Astrocyte (in vitro differentiated cells and primary cell): ENCODE measurements at regions not wholly inside any gene's neighbourhood (a gene's known extent, or its start where the extent isn't known, plus 50 kb on each side); places are given as distances from the start of the nearest gene placed in this dataset.

ENCODE experiments used
- DNase-seq: peaks from one replicate; pipeline ENCODE4 v3.0.0-alpha.2; 2010; ENCODE audit warnings: low read depth
- FAIRE-seq: peaks from 2 replicates; lab custom pipeline; 2011; peaks lifted over from hg19 to GRCh38; lab: Jason Lieb, UNC
- H2AFZ ChIP-seq: 2 replicates; pipeline ENCODE4 v1.6.0; 2012; ENCODE audit warnings: low read depth, low read length, inconsistent platforms
- H3K27ac ChIP-seq: 2 replicates; pipeline ENCODE4 v1.5.1; 2011; ENCODE audit warnings: low read depth, low read length, inconsistent platforms
- H3K27me3 ChIP-seq: 2 replicates; pipeline ENCODE4 v1.6.0; 2011; ENCODE audit warnings: low read length, inconsistent platforms; ENCODE audit not compliant: insufficient read depth
- H3K36me3 ChIP-seq: 2 replicates; pipeline ENCODE4 v1.5.1; 2011; ENCODE audit warnings: low read length, inconsistent platforms; ENCODE audit not compliant: insufficient read depth
- H3K4me1 ChIP-seq: 2 replicates; pipeline ENCODE4 v1.5.1; 2011; ENCODE audit warnings: low read length, inconsistent platforms; ENCODE audit not compliant: insufficient read depth
- H3K4me2 ChIP-seq: 2 replicates; pipeline ENCODE4 v1.6.0; 2012; ENCODE audit warnings: low read length, inconsistent platforms
- H3K4me3 ChIP-seq: 2 replicates; pipeline ENCODE4 v1.5.1; 2011; ENCODE audit warnings: low read depth, mild to moderate bottlenecking, low read length, inconsistent platforms; ENCODE audit not compliant: insufficient read depth
- H3K79me2 ChIP-seq: 2 replicates; pipeline ENCODE4 v1.6.0; 2012; ENCODE audit warnings: mild to moderate bottlenecking, low read length, inconsistent platforms; ENCODE audit not compliant: insufficient read depth
- H3K9ac ChIP-seq: 2 replicates; pipeline ENCODE4 v1.6.0; 2012; ENCODE audit warnings: mild to moderate bottlenecking, low read length, inconsistent platforms
- H3K9me3 ChIP-seq: 2 replicates; pipeline ENCODE4 v1.5.1; 2012; ENCODE audit warnings: low read depth, mild to moderate bottlenecking, low read length, inconsistent platforms; ENCODE audit not compliant: insufficient read depth
- H4K20me1 ChIP-seq: 2 replicates; pipeline ENCODE4 v1.6.0; 2012; ENCODE audit warnings: low read length, inconsistent platforms; ENCODE audit not compliant: insufficient read depth
- H3K27ac Mint-ChIP-seq: one replicate; pipeline ENCODE4 v1.8.0; 2021; ENCODE audit warnings: mild to moderate bottlenecking, mixed read lengths; ENCODE audit not compliant: unreplicated experiment
- H3K27me3 Mint-ChIP-seq: one replicate; pipeline ENCODE4 v1.8.0; 2021; ENCODE audit warnings: low read depth, mixed read lengths; ENCODE audit not compliant: unreplicated experiment
- H3K36me3 Mint-ChIP-seq: one replicate; pipeline ENCODE4 v1.8.0; 2021; ENCODE audit warnings: low read depth, mixed read lengths; ENCODE audit not compliant: unreplicated experiment
- H3K4me1 Mint-ChIP-seq: one replicate; pipeline ENCODE4 v1.8.0; 2021; ENCODE audit warnings: low read depth, mixed read lengths; ENCODE audit not compliant: unreplicated experiment
- H3K4me3 Mint-ChIP-seq: one replicate; pipeline ENCODE4 v1.8.0; 2021; ENCODE audit warnings: mild to moderate bottlenecking, moderate library complexity, mixed read lengths; ENCODE audit not compliant: unreplicated experiment
- H3K9me3 Mint-ChIP-seq: one replicate; pipeline ENCODE4 v1.8.0; 2021; ENCODE audit warnings: mild to moderate bottlenecking, mixed read lengths; ENCODE audit not compliant: unreplicated experiment
- CTCF ChIP-seq: IDR thresholded peaks from 2 replicates; pipeline ENCODE4 v1.5.1; 2011; ENCODE audit warnings: low read depth, mild to moderate bottlenecking, inconsistent platforms, low read length, moderate library complexity; ENCODE audit not compliant: insufficient read depth
- EZH2 ChIP-seq: IDR thresholded peaks from 2 replicates; pipeline ENCODE4 v1.6.1; 2012; ENCODE audit warnings: mild to moderate bottlenecking, low read length, inconsistent platforms; ENCODE audit not compliant: insufficient read depth

- no peaks in the 10 kb centered on the region for H3K27me3 ChIP-seq
- no peak overlapping the region for H2AFZ ChIP-seq
- H3K27ac ChIP-seq: no peak overlapping the region
- Mint-ChIP-seq H3K4me3 (no peak overlapping the region), H3K36me3 (peaks cover 2% of the 10 kb centered on the region), H3K27me3 (peaks cover 6% of the 10 kb centered on the region), H3K4me1 (peaks cover 15% of the 10 kb centered on the region), H3K9me3 (peaks cover 5% of the 10 kb centered on the region), H3K27ac (no peak overlapping the region)
- no peak for TF ChIP-seq EZH2
- TF ChIP-seq CTCF: no peak
- peaks cover 2% of the 10 kb centered on the region for H3K4me1 ChIP-seq
- peaks cover 4% of the 10 kb centered on the region for H3K9me3 ChIP-seq
- FAIRE-seq (no peak), DNase-seq (peak; percentile 52)
- no peaks in the 10 kb centered on the region for H3K36me3 ChIP-seq
- H3K4me3 ChIP-seq: no peak overlapping the region
- no peak overlapping the region for H3K9ac ChIP-seq
- no peaks in the 10 kb centered on the region for H3K79me2 ChIP-seq
- no peaks in the 10 kb centered on the region for H4K20me1 ChIP-seq
- H3K4me2 ChIP-seq: no peak overlapping the region
Measured at GRCh38 chr1:172818841-172819527, 160.1 kb downstream of the FASLG start.

DNA sequence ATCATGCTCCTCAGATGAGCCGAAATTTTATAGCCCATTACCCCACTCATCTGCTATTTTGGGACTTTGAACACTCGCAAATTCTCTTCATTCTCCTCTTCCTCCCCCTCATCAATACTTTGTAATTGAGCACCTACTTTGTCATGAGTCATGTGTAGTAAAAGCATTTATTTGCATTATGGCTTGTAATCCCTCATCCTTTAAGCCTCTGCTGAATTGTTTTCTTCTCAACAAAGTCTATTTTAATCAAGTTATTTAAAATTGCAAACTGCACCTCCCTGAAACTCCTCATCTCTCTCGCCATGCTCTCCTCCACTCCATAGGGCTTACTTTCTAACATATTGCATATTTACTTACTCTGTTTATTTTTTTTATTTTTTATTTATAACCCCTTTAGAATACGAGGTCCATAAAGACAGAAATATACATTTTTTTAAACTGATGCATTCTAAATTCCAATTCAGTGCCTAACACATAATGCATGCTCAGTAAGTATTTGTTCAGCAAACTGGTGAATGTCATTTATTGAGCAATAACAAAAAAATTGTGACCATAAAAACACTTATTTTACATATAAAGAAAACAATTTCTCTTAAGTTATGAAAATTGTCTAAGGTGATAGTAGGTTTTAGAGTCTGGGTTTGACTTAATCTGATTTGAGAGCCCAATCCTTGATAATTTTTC, 161.7 kb downstream of the FASLG start:
- Mint-ChIP-seq H3K9me3 (no peaks in the 10 kb centered on the region), H3K27me3 (peaks cover 6% of the 10 kb centered on the region), H3K27ac (no peak overlapping the region), H3K4me3 (no peak overlapping the region), H3K36me3 (peaks cover 2% of the 10 kb centered on the region), H3K4me1 (peaks cover 15% of the 10 kb centered on the region)
- no peaks in the 10 kb centered on the region for H3K79me2 ChIP-seq
- H3K4me1 ChIP-seq: peaks cover 2% of the 10 kb centered on the region
- no peak for FAIRE-seq
- no peak overlapping the region for H2AFZ ChIP-seq
- H4K20me1 ChIP-seq: no peaks in the 10 kb centered on the region
- H3K36me3 ChIP-seq: no peaks in the 10 kb centered on the region
- H3K9me3 ChIP-seq: no peaks in the 10 kb centered on the region
- DNase-seq: no peak
- no peak overlapping the region for H3K4me3 ChIP-seq
- no peak overlapping the region for H3K4me2 ChIP-seq
- no peak overlapping the region for H3K27ac ChIP-seq
- H3K9ac ChIP-seq: no peak overlapping the region
- H3K27me3 ChIP-seq: no peaks in the 10 kb centered on the region
- TF ChIP-seq EZH2 (no peak), CTCF (no peak)
